ENCODE measurements at regions not wholly inside any gene's neighbourhood (a gene's known extent, or its start where the extent isn't known, plus 50 kb on each side); places are given as distances from the start of the nearest gene placed in this dataset.

DNA sequence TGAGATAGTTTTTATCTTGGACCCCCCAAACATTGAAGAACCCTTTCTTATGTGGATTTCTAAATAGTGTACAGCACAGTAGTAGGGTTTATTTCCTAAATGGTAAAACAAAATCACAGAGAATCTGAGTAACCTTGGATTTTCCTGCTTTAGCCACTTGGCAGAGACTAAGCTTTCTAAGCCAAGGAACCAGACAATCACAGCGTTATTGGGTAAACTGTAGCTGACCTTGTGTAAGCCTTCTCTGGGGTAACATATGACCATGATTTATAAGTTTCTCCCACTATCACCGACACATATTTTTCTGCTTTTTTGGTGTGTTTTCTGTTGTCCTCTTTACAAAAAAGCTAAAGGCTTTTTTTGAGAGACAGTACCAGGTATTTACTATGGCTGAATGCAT, 136.3 kb upstream of the PZP start:
- TF ChIP-seq, protein P1, sequence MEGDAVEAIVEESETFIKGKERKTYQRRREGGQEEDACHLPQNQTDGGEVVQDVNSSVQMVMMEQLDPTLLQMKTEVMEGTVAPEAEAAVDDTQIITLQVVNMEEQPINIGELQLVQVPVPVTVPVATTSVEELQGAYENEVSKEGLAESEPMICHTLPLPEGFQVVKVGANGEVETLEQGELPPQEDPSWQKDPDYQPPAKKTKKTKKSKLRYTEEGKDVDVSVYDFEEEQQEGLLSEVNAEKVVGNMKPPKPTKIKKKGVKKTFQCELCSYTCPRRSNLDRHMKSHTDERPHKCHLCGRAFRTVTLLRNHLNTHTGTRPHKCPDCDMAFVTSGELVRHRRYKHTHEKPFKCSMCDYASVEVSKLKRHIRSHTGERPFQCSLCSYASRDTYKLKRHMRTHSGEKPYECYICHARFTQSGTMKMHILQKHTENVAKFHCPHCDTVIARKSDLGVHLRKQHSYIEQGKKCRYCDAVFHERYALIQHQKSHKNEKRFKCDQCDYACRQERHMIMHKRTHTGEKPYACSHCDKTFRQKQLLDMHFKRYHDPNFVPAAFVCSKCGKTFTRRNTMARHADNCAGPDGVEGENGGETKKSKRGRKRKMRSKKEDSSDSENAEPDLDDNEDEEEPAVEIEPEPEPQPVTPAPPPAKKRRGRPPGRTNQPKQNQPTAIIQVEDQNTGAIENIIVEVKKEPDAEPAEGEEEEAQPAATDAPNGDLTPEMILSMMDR (conservative IDR thresholded peaks at IDR 0.05; ENCODE audit: low read depth, low read length), result no peak
- TF ChIP-seq RFX5 (IDR thresholded peaks at IDR 0.05; ENCODE audit: low read depth, low read length) (no peak), SMC3 (IDR thresholded peaks at IDR 0.05; ENCODE audit: low read depth, low read length) (no peak), RAD21 (IDR thresholded peaks at IDR 0.05; ENCODE audit: low read length) (no peak)
